ENCODE measurements at regions not wholly inside any gene's neighbourhood (a gene's known extent, or its start where the extent isn't known, plus 50 kb on each side); places are given as distances from the start of the nearest gene placed in this dataset.

DNA sequence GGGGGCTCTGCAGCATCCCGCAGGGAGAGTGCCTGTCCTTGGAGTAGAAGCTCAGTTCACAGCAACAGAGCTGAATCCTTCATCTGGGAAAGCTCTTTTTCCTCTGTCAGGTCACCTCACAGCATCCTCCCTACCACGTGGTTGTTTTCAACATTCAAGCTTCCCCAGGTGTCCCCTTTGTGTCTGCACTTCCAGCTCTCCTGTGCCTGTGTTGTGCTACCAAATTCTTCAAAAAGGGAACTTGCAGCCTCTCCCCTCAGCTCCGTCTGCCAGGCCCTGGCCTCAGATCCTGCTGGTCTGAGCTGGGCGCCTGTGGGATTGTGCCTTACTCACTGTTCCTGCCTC, 108.4 kb downstream of the FOXF2 start:
- TF ChIP-seq, protein P1, sequence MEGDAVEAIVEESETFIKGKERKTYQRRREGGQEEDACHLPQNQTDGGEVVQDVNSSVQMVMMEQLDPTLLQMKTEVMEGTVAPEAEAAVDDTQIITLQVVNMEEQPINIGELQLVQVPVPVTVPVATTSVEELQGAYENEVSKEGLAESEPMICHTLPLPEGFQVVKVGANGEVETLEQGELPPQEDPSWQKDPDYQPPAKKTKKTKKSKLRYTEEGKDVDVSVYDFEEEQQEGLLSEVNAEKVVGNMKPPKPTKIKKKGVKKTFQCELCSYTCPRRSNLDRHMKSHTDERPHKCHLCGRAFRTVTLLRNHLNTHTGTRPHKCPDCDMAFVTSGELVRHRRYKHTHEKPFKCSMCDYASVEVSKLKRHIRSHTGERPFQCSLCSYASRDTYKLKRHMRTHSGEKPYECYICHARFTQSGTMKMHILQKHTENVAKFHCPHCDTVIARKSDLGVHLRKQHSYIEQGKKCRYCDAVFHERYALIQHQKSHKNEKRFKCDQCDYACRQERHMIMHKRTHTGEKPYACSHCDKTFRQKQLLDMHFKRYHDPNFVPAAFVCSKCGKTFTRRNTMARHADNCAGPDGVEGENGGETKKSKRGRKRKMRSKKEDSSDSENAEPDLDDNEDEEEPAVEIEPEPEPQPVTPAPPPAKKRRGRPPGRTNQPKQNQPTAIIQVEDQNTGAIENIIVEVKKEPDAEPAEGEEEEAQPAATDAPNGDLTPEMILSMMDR (IDR thresholded peaks at IDR 0.05; ENCODE audit: borderline replicate concordance, extremely low read depth, low read length, poor library complexity, severe bottlenecking): no peak
- TF ChIP-seq EZH2 (IDR thresholded peaks at IDR 0.05; ENCODE audit: borderline replicate concordance, low read depth, low read length, severe bottlenecking): no peak

Measured in DND-41 (cell line).